ENCODE measurements at regions not wholly inside any gene's neighbourhood (a gene's known extent, or its start where the extent isn't known, plus 50 kb on each side); places are given as distances from the start of the nearest gene placed in this dataset.

- TF ChIP-seq, protein P1, sequence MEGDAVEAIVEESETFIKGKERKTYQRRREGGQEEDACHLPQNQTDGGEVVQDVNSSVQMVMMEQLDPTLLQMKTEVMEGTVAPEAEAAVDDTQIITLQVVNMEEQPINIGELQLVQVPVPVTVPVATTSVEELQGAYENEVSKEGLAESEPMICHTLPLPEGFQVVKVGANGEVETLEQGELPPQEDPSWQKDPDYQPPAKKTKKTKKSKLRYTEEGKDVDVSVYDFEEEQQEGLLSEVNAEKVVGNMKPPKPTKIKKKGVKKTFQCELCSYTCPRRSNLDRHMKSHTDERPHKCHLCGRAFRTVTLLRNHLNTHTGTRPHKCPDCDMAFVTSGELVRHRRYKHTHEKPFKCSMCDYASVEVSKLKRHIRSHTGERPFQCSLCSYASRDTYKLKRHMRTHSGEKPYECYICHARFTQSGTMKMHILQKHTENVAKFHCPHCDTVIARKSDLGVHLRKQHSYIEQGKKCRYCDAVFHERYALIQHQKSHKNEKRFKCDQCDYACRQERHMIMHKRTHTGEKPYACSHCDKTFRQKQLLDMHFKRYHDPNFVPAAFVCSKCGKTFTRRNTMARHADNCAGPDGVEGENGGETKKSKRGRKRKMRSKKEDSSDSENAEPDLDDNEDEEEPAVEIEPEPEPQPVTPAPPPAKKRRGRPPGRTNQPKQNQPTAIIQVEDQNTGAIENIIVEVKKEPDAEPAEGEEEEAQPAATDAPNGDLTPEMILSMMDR (IDR thresholded peaks at IDR 0.05) = no peak
Observed at GRCh38 chr13:47521890-47522487, 479.1 kb downstream of the SUCLA2 start.

DNA sequence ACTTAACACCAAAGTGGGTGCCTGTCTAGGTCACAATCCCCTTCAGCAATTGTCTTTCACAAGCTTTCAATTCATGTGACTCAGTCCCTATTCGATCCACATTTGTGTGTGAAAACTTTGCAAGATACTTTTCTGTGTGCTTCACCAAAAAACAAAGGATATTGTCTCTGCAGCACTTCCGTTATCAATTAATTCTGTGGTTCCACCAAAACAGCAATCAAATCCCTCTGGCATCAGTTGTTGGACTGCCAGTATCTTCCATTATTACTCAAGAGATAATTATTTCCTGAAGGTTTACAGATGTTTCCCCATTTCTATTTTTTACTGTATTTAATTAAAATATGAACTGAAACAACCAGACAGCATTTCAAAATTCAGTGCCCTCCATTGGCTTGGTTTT lies 481.4 kb downstream of the SUCLA2 start:
- TF ChIP-seq, protein P1 (IDR thresholded peaks at IDR 0.05) = no peak

DNA sequence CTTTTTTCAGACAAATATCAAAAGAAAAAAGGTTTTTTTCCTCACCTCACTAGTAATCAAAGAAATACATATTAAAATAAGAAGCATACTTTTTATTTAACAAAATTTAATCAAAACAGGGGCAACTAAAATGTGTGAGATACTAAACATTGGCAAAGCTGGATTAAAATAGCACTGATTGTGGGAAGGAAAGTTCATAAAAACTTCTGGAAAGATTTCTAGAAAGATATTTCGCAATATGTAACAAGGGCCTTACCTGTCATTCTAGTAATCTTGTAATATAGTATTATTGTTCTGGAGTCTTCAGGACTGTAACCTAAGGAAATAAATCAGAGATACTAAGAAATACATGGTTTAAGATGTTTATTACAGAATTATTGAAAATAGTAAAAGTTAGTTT lies 482.5 kb downstream of the SUCLA2 start:
- TF ChIP-seq, protein P1 (IDR thresholded peaks at IDR 0.05) = no peak

GRCh38 chr13:47511647-47512046 lies 489.4 kb downstream of the SUCLA2 start:
- TF ChIP-seq, protein P1 (IDR thresholded peaks at IDR 0.05) = no peak

DNA sequence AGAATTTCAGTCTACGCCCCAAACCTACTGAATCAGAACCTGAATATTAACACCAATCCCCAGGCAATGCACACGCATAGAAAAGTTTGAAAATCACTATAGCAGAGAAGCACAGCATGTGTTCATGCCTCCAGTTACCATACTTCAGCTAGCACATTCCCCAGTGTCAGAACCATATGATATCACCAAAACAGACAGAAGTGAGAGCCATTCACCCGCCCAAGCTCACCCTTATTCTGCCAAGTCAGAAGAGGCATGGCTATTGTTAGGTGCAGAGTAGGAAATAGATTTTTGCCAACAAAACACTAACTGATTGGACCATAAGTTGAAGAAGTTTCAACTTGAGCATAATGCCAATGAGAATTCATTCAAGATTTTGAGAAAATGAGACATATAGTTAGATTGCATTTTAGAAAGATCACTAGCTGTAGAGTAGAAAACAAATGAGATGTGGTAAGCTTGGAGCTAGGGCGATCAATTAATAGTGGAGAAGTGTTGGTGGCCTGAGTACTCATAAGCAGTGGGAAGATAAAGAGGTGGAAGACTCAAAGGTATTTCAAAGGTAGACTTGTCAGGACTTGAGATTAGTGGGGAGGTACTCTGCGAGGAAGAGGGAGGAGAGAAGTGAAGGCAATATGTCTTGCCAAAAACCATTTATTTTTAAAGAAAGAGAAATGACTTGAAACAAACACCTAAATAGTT lies 492.4 kb downstream of the SUCLA2 start:
- TF ChIP-seq, protein P1 (IDR thresholded peaks at IDR 0.05) = no peak

GRCh38 chr13:47503475-47503874 lies 497.6 kb downstream of the SUCLA2 start:
- TF ChIP-seq, protein P1 (IDR thresholded peaks at IDR 0.05) = no peak

DNA sequence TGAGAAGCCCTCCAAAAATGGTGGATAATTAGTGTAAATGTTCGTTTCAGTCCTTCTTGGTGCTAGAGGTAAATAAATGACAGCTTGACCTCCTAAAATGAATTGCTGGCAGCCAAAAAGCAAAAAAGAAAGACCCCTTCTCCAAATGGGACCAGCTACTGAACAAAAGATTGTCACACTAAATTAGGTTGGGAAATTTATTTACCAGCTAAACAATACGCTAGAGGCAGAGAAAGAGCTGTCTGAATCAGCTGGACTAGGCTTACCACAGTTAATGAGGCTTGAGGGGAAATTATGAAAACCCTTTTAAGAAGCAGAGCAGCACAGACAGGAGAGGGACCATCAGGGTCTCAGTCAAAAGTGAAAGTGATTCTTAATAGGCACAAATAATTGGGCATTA lies 498.9 kb downstream of the SUCLA2 start:
- TF ChIP-seq, protein P1 (IDR thresholded peaks at IDR 0.05) = no peak
